Lower lobe of right lung (tissue), 2 donors: ENCODE measurements at regions not wholly inside any gene's neighbourhood (a gene's known extent, or its start where the extent isn't known, plus 50 kb on each side); places are given as distances from the start of the nearest gene placed in this dataset.

Source experiments
- ATAC-seq, 2 donors: fragments of 200-7000 bp; cut with Tn5 transposase; one replicate each; pipeline ENCODE4 v1.9.1; 2020 to 2022; ENCODE audit warnings: mild to moderate bottlenecking in 2 of 2, moderate library complexity in 2 of 2
- DNase-seq: peaks from one replicate; pipeline ENCODE4 v3.0.0-alpha.2; 2020
- H3K27ac ChIP-seq: fragments of 200-600 bp; one replicate; pipeline ENCODE4 v1.8.0; 2022
- H3K27me3 ChIP-seq: fragments of 200-600 bp; one replicate; pipeline ENCODE4 v1.8.0; 2022; ENCODE audit warnings: low read depth
- H3K36me3 ChIP-seq: fragments of 200-600 bp; one replicate; pipeline ENCODE4 v1.8.0; 2022; ENCODE audit warnings: mild to moderate bottlenecking
- H3K4me1 ChIP-seq: fragments of 200-600 bp; one replicate; pipeline ENCODE4 v1.8.0; 2022
- H3K4me3 ChIP-seq: fragments of 200-600 bp; one replicate; pipeline ENCODE4 v1.8.0; 2022; ENCODE audit warnings: mild to moderate bottlenecking
- H3K9me3 ChIP-seq: fragments of 200-600 bp; one replicate; pipeline ENCODE4 v1.8.0; 2022
- intact Hi-C: fragments of 100-400 bp; cut with DNase I; formaldehyde crosslinking; loops from one replicate; pipeline ENCODE4 v1.11.0; 2022
- TF ChIP-seq, protein P1 (sequence below): fragments of 200-600 bp; IDR thresholded peaks from one replicate; pipeline ENCODE4 v1.8.0; 2022; ENCODE audit warnings: antibody characterized with exemption, mild to moderate bottlenecking
- donor health status: DM: no; HTN: yes; CAD: no; lungs with severe emphysema.

DNA sequence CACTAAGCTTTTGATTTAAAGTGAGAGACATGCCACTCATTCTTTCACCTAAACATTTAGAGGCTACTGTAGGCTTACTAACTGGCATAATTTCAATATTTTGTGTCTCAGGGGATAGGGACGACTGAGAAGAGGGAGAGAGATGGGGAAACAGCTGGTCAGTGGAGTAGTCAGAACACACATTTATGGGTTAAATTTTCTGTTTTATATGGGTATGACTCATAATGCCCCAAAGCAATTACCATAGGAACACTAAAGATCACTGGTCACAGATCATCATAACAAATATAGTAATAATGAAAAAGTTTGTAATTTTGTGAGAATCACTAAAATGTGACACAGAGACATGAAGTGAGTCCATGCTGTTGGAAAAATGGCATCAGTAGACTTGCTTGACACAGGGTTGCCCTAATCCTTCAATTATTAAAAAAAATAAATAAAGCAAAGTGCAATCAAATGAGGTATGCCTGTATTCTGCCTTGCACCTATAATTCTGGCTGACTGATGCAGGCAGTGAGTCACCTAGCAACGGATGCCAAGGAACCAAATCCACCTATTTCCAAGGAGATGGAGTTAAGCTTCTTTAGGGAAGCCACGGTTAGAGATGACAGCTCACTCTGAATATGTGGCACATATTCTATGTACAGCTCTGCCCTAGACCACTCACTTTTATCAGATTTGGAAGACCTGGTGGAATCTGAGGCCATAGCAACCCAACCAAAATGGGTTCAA, 166.1 kb downstream of the MARCHF11 start:
- TF ChIP-seq, protein P1, sequence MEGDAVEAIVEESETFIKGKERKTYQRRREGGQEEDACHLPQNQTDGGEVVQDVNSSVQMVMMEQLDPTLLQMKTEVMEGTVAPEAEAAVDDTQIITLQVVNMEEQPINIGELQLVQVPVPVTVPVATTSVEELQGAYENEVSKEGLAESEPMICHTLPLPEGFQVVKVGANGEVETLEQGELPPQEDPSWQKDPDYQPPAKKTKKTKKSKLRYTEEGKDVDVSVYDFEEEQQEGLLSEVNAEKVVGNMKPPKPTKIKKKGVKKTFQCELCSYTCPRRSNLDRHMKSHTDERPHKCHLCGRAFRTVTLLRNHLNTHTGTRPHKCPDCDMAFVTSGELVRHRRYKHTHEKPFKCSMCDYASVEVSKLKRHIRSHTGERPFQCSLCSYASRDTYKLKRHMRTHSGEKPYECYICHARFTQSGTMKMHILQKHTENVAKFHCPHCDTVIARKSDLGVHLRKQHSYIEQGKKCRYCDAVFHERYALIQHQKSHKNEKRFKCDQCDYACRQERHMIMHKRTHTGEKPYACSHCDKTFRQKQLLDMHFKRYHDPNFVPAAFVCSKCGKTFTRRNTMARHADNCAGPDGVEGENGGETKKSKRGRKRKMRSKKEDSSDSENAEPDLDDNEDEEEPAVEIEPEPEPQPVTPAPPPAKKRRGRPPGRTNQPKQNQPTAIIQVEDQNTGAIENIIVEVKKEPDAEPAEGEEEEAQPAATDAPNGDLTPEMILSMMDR: no peak
- Histone ChIP-seq H3K9me3 (peaks cover 14% of the 10 kb centered on the region), H3K36me3 (no peaks in the 10 kb centered on the region), H3K27me3 (no peaks in the 10 kb centered on the region), H3K4me3 (no peak overlapping the region), H3K4me1 (no peaks in the 10 kb centered on the region), H3K27ac (no peak overlapping the region)
- ATAC-seq: no peak
- DNase-seq: no peak
- intact Hi-C loops: no loop called here

DNA sequence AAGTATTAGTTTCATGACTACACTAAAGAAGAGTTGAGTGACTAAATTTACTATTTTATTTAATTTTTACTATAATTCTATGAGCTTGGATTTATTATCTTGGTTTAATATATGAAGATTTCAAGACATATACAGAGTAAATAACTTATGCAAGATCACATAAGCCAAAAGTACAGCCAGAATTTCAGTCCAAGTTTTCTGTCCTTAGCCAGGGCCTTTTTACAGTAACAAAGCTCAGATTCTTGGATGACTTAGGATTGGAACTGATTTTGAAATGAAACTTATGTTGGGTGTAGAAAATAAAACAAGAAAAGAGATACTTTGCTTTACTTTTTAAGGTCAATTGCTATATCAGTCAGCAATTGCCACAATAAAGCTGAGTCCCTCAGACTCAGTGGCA, 170.3 kb downstream of the MARCHF11 start:
- Histone ChIP-seq H3K4me1 (no peaks in the 10 kb centered on the region), H3K9me3 (peaks cover 14% of the 10 kb centered on the region), H3K27me3 (no peaks in the 10 kb centered on the region), H3K36me3 (no peaks in the 10 kb centered on the region), H3K27ac (no peak overlapping the region), H3K4me3 (no peak overlapping the region)
- intact Hi-C loops: no loop called here
- TF ChIP-seq, protein P1: no peak
- DNase-seq (no peak), ATAC-seq (no peak)

DNA sequence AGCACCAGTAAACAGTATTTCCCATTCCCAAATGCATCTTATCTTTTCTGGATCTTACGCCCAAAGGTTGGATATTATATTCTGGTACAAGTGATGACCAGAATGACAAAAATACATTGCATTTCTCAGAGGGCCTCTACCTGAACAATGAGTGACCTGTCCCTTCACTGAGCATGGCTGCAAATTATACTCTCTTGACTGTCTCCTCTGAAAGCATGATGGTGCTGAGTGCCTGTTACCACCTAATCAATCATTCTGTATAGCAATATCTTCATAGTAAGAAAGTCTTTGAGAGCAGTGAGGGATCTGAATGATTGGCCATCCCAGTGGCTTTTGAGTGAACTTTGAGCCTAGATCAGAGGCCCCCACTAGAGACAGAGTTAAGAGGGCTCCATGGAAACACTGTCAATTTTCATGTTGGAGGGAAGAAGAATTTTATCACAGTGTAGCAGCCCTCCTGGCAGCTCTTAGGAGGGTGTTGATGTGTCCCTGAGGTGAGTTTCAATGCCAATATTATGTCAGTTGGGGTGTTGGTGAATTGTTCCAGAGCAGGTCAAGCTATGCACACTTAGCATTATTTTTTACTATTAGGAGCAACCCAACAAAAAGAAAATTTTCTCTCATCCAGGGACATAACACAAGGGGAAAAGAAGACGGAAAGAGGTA, 171.7 kb downstream of the MARCHF11 start:
- TF ChIP-seq, protein P1: no peak
- DNase-seq (no peak), ATAC-seq (no peak)
- no peak overlapping the region for H3K4me3 ChIP-seq
- H3K9me3 ChIP-seq: peaks cover 14% of the 10 kb centered on the region
- no peaks in the 10 kb centered on the region for H3K36me3 ChIP-seq
- H3K27ac ChIP-seq: no peak overlapping the region
- H3K4me1 ChIP-seq: no peaks in the 10 kb centered on the region
- H3K27me3 ChIP-seq: no peaks in the 10 kb centered on the region
- intact Hi-C loops: no loop called here

DNA sequence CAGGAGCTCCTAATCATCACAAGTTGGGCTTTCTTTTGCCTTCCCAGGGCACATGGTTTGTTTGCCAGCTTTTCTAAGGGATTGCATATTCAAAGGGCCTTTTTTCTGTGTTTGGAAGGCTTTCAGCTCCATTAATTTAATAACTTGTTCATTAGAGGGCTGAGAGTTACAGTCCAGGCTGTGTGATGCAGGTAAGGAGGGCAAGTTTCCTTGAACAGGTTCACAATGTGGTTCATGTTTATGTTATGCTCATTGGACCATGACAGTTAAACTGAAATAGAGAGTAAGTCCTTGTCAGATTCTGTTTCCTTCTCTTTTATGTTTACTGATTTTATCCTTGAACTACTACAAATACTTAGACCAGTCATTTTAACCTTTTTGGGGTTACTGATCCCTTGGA, 174.4 kb downstream of the MARCHF11 start:
- Histone ChIP-seq H3K27ac (no peak overlapping the region), H3K27me3 (no peaks in the 10 kb centered on the region), H3K9me3 (peaks cover 12% of the 10 kb centered on the region), H3K4me3 (no peak overlapping the region), H3K36me3 (no peaks in the 10 kb centered on the region), H3K4me1 (no peaks in the 10 kb centered on the region)
- intact Hi-C loops: no loop called here
- TF ChIP-seq, protein P1: no peak
- ATAC-seq (no peak), DNase-seq (no peak)

DNA sequence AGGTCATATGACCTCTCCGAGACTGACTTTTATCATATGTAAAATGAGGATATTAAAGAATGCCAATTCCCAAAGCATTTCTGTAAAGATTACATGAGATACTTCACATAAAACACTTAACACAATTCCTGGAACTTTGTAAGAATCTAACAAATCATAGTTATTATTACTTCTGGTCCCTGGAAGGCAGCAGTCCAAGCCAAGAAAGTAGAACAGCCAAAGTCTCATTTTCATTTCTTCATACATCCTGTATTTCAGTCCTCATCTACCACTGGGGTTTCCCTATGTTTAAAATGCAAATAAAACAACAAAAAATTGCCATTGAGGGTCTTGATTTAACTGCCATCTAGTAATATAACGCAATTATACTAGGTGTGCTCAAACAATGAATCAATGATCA, 179.5 kb downstream of the MARCHF11 start:
- no peaks in the 10 kb centered on the region for H3K27me3 ChIP-seq
- ATAC-seq: no peak
- DNase-seq: no peak
- no peaks in the 10 kb centered on the region for H3K4me1 ChIP-seq
- TF ChIP-seq, protein P1: no peak
- intact Hi-C loops: no loop called here
- H3K36me3 ChIP-seq: no peaks in the 10 kb centered on the region
- no peaks in the 10 kb centered on the region for H3K9me3 ChIP-seq
- H3K4me3 ChIP-seq: no peak overlapping the region
- H3K27ac ChIP-seq: no peak overlapping the region
